ENCODE measurements at regions not wholly inside any gene's neighbourhood (a gene's known extent, or its start where the extent isn't known, plus 50 kb on each side); places are given as distances from the start of the nearest gene placed in this dataset.

DNA sequence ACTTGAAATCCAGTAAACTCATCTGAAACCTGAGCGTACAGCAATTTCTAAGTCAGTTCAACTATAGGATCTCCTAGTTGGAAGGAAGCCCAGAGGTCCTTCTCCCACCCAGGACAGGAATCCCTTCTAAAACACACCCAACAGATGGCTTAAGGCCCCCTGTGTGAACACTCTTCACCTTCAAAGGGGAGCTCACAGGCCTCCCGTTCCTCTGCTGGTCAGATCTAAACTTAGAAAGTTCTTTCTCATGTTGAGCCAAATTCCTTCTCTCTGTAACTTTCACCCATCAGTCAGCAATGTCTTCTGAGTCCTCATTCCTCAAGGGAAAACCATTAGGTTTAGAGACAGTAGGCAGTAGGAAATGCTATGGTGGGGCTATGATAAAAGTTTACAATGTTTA is 355.2 kb downstream of the PCNX1 start:
- no peak overlapping the region for H3K23ac ChIP-seq (ENCODE audit: insufficient read length, low read depth, low read length)
- no peak overlapping the region for H3K4me3 Mint-ChIP-seq
- H3K4ac ChIP-seq (ENCODE audit: low read depth, low read length): no peak overlapping the region
- no peak overlapping the region for H2BK12ac ChIP-seq (ENCODE audit: insufficient read length, low read depth, low read length)
- no peak overlapping the region for H2BK5ac ChIP-seq (ENCODE audit: insufficient read length, low read length)
- H3K4me2 ChIP-seq (ENCODE audit: insufficient read depth, insufficient read length, low read length): no peak overlapping the region
- no peaks in the 10 kb centered on the region; the same call in 1 of the 2 replicates for H3K27me3 Mint-ChIP-seq (ENCODE audit: low read depth)
- peaks cover 1 to 18% (median 6%) of the 10 kb centered on the region in 3 experiments; a peak in 6 of 7 replicates for H3K36me3 Mint-ChIP-seq (ENCODE audit: insufficient read depth in 1 of 3, low read depth in 3 of 3)
- no peak overlapping the region for H4K91ac ChIP-seq (ENCODE audit: insufficient read length, low read depth, low read length)
- no peaks in the 10 kb centered on the region for H3K79me2 ChIP-seq (ENCODE audit: insufficient read depth, low read length)
- no peak overlapping the region for H4K5ac ChIP-seq (ENCODE audit: insufficient read length, low read depth, low read length)
- no peak overlapping the region for H3K27ac ChIP-seq (ENCODE audit: insufficient read length, low read depth, low read length)
- H2BK20ac ChIP-seq (ENCODE audit: low read depth, low read length, poor library complexity, severe bottlenecking): no peak overlapping the region
- no peak overlapping the region for H2BK120ac ChIP-seq (ENCODE audit: low read depth, low read length, poor library complexity, severe bottlenecking)
- no peak overlapping the region for H3K9ac ChIP-seq (ENCODE audit: extremely low read depth, insufficient read length, low read length)
- no CpG with 5 or more reads among the region's 2 CpGs for WGBS (ENCODE audit: extremely low coverage, insufficient read length, low lambda C conversion rate)
- H4K20me1 ChIP-seq (ENCODE audit: control insufficient read depth, insufficient read depth, insufficient read length): no peaks in the 10 kb centered on the region
- H3K4me1 Mint-ChIP-seq: peaks cover 3 to 4% of the 10 kb centered on the region in 2 experiments
- no peak overlapping the region for H3T11ph ChIP-seq (ENCODE audit: low read length)
- no peaks in the 10 kb centered on the region for H3K27me3 ChIP-seq (ENCODE audit: insufficient read depth, low read length)
- H3K9me3 ChIP-seq (ENCODE audit: control insufficient read depth, low read depth, low read length): peaks cover 5% of the 10 kb centered on the region
- DNase-seq: no peak
- no peak overlapping the region for H3K14ac ChIP-seq (ENCODE audit: insufficient read depth, low read length)
- H2AFZ ChIP-seq (ENCODE audit: low read length): no peak overlapping the region
- H3K79me1 ChIP-seq (ENCODE audit: insufficient read depth, low read depth, low read length, poor library complexity, severe bottlenecking): no peaks in the 10 kb centered on the region
- no peak overlapping the region for H3K18ac ChIP-seq (ENCODE audit: insufficient read length, low read depth, low read length)
- no peaks in the 10 kb centered on the region for H3K4me1 ChIP-seq (ENCODE audit: insufficient read depth, low read length)
- no peak overlapping the region for H2BK15ac ChIP-seq (ENCODE audit: low read depth, low read length)
- H3K27ac Mint-ChIP-seq: no peak overlapping the region
- no peak overlapping the region for H4K8ac ChIP-seq (replicated peaks; ENCODE audit: insufficient read length, low read depth, low read length)
- TF ChIP-seq, protein P1, sequence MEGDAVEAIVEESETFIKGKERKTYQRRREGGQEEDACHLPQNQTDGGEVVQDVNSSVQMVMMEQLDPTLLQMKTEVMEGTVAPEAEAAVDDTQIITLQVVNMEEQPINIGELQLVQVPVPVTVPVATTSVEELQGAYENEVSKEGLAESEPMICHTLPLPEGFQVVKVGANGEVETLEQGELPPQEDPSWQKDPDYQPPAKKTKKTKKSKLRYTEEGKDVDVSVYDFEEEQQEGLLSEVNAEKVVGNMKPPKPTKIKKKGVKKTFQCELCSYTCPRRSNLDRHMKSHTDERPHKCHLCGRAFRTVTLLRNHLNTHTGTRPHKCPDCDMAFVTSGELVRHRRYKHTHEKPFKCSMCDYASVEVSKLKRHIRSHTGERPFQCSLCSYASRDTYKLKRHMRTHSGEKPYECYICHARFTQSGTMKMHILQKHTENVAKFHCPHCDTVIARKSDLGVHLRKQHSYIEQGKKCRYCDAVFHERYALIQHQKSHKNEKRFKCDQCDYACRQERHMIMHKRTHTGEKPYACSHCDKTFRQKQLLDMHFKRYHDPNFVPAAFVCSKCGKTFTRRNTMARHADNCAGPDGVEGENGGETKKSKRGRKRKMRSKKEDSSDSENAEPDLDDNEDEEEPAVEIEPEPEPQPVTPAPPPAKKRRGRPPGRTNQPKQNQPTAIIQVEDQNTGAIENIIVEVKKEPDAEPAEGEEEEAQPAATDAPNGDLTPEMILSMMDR (conservative IDR thresholded peaks at IDR 0.05): no peak
- H3K23me2 ChIP-seq (ENCODE audit: insufficient read length, low read depth, low read length, poor library complexity, severe bottlenecking): no peaks in the 10 kb centered on the region
- peaks cover 14 to 17% of the 10 kb centered on the region in 2 experiments; a peak in 4 of 5 replicates for H3K9me3 Mint-ChIP-seq
- no peak overlapping the region for H2AK5ac ChIP-seq (ENCODE audit: insufficient read length, low read length)
- no peak overlapping the region for H3K56ac ChIP-seq (ENCODE audit: insufficient read length, low read depth, low read length)
